ENCODE measurements at regions not wholly inside any gene's neighbourhood (a gene's known extent, or its start where the extent isn't known, plus 50 kb on each side); places are given as distances from the start of the nearest gene placed in this dataset.

- dilution Hi-C loops (cut with HindIII; ENCODE audit: low sequenced_read_pairs, unreplicated experiment): no loop called here
- no peak overlapping the region for H3K4me3 ChIP-seq (ENCODE audit: insufficient read depth, low read depth, low read length)
- no peak overlapping the region for H4K91ac ChIP-seq (ENCODE audit: insufficient read depth, low read depth, low read length)
- no peak overlapping the region for H3K14ac ChIP-seq (replicated peaks; ENCODE audit: low read depth, low read length)
- no TSS peak for BruUV-seq (replicated peaks)
- ChIA-PET CTCF (no interaction called here), POLR2A (ENCODE audit: unreplicated experiment) (no interaction called here)
- in situ Hi-C loops (cut with MboI; ENCODE audit: low sequenced_read_pairs): no loop called here
- H3K4me1 ChIP-seq (ENCODE audit: control insufficient read depth, insufficient read depth, low read length): no peaks in the 10 kb centered on the region
- no peaks in the 10 kb centered on the region for H3K79me1 ChIP-seq (ENCODE audit: low read depth in 1 of 2, low read length in 2 of 2)
- H3K4ac ChIP-seq (ENCODE audit: low read depth, low read length): no peak overlapping the region
- no peak overlapping the region for H4K5ac ChIP-seq (ENCODE audit: low read depth, low read length)
- H3K23ac ChIP-seq (ENCODE audit: low read depth, low read length): no peak overlapping the region
- DNase-seq (no peak), ATAC-seq (ENCODE audit: low read depth) (no peak)
- no peak overlapping the region for H4K8ac ChIP-seq (ENCODE audit: low read depth in 2 of 2, low read length in 2 of 2)
- H2BK5ac ChIP-seq (ENCODE audit: low read depth, low read length, poor library complexity, severe bottlenecking): no peak overlapping the region
- H3K27me3 ChIP-seq (ENCODE audit: control insufficient read depth, insufficient read depth, low read length): peaks cover 34% of the 10 kb centered on the region
- H3K4me2 ChIP-seq (ENCODE audit: low read depth, low read length): no peak overlapping the region
- no peak overlapping the region for H2AK9ac ChIP-seq (replicated peaks; ENCODE audit: low read depth, low read length, poor library complexity)
- no peak overlapping the region for H3K56ac ChIP-seq (ENCODE audit: extremely low read depth, insufficient read depth, low read length)
- H4K20me1 ChIP-seq (ENCODE audit: insufficient read depth, low read length): no peaks in the 10 kb centered on the region
- H2AFZ ChIP-seq (replicated peaks; ENCODE audit: low read length, poor library complexity): no peak overlapping the region
- no peaks in the 10 kb centered on the region for H3K36me3 ChIP-seq (ENCODE audit: control insufficient read depth, insufficient read depth, low read length)
- no peak for TF ChIP-seq MAZ (IDR thresholded peaks at IDR 0.05; ENCODE audit: borderline replicate concordance, low read depth, low read length)
- TF ChIP-seq CTCF (conservative IDR thresholded peaks at IDR 0.05; ENCODE audit: low read depth, low read length): no peak
- TF ChIP-seq FOS (IDR thresholded peaks at IDR 0.05; ENCODE audit: low read depth, low read length): no peak
- TF ChIP-seq MAFK (IDR thresholded peaks at IDR 0.05; ENCODE audit: low read depth, low read length): no peak
- no peak for TF ChIP-seq RAD21 (IDR thresholded peaks at IDR 0.05; ENCODE audit: low read length)
- TF ChIP-seq POLR2A (IDR thresholded peaks at IDR 0.05; ENCODE audit: low read depth, low read length): no peak
- TF ChIP-seq RFX5 (IDR thresholded peaks at IDR 0.05; ENCODE audit: low read depth, low read length): no peak
- no peak for TF ChIP-seq MXI1 (IDR thresholded peaks at IDR 0.05; ENCODE audit: borderline replicate concordance, low read depth, low read length)
- TF ChIP-seq, protein P1, sequence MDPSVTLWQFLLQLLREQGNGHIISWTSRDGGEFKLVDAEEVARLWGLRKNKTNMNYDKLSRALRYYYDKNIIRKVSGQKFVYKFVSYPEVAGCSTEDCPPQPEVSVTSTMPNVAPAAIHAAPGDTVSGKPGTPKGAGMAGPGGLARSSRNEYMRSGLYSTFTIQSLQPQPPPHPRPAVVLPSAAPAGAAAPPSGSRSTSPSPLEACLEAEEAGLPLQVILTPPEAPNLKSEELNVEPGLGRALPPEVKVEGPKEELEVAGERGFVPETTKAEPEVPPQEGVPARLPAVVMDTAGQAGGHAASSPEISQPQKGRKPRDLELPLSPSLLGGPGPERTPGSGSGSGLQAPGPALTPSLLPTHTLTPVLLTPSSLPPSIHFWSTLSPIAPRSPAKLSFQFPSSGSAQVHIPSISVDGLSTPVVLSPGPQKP (IDR thresholded peaks at IDR 0.05; ENCODE audit: borderline replicate concordance, low read depth, low read length): no peak
- TF ChIP-seq, protein P2, sequence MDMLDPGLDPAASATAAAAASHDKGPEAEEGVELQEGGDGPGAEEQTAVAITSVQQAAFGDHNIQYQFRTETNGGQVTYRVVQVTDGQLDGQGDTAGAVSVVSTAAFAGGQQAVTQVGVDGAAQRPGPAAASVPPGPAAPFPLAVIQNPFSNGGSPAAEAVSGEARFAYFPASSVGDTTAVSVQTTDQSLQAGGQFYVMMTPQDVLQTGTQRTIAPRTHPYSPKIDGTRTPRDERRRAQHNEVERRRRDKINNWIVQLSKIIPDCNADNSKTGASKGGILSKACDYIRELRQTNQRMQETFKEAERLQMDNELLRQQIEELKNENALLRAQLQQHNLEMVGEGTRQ (IDR thresholded peaks at IDR 0.05; ENCODE audit: low read depth, low read length): no peak
- TF ChIP-seq NFE2L2 (IDR thresholded peaks at IDR 0.05; ENCODE audit: low read depth, low read length): no peak
- no peak for TF ChIP-seq CHD1 (IDR thresholded peaks at IDR 0.05; ENCODE audit: low read depth, low read length)
- intact Hi-C loops (cut with micrococcal nuclease): no loop called here
- H2BK15ac ChIP-seq (ENCODE audit: low read depth, low read length): no peak overlapping the region
- H2BK120ac ChIP-seq (ENCODE audit: low read depth, low read length): no peak overlapping the region
- no peak overlapping the region for H2AK5ac ChIP-seq (ENCODE audit: low read depth, low read length)
- WGBS, 2 experiments (ENCODE audit: extremely low coverage in 2 of 2, insufficient read length in 1 of 2): no CpG with 5 or more reads among the region's 4 CpGs
- H2BK20ac ChIP-seq (ENCODE audit: low read depth, low read length): no peak overlapping the region
- no peak overlapping the region for H3K9ac ChIP-seq (ENCODE audit: low read depth, low read length)
- no peaks in the 10 kb centered on the region for H3K9me3 ChIP-seq (ENCODE audit: control insufficient read depth, insufficient read depth, low read length)
- no peak overlapping the region for H3K18ac ChIP-seq (ENCODE audit: low read depth, low read length)
- H3K9me1 ChIP-seq (ENCODE audit: insufficient read depth, low read length): no peaks in the 10 kb centered on the region
- no peak overlapping the region for H3K27ac ChIP-seq (ENCODE audit: insufficient read depth, low read length)
Observed at GRCh38 chr10:71132321-71132810, 80.0 kb upstream of the UNC5B start.

Measured in IMR-90 (cell line).